Effector memory CD8-positive, alpha-beta T cell (primary cell): ENCODE measurements at regions not wholly inside any gene's neighbourhood (a gene's known extent, or its start where the extent isn't known, plus 50 kb on each side); places are given as distances from the start of the nearest gene placed in this dataset.
"Not testable (repeated sequence)": the region's sequence is repeated elsewhere in the genome, so short reads cannot be mapped to it uniquely, and the experiment has no call there.

Experiments
- ATAC-seq: fragments of 150-1000 bp; cut with Tn5 transposase; replicated peaks from 2 replicates; pipeline ENCODE4 v1.10.0; 2021; ENCODE audit warnings: mild to moderate bottlenecking, moderate library complexity
- DNase-seq, 3 experiments: peaks; one replicate each; pipeline ENCODE4 v3.0.0; 2021
- H3K27ac Mint-ChIP-seq, 2 donors: one replicate each; pipeline ENCODE4 v1.8.0; 2022; ENCODE audit warnings: mild to moderate bottlenecking in 2 of 2, mixed read lengths in 2 of 2, moderate library complexity in 2 of 2
- H3K27me3 Mint-ChIP-seq, 2 donors: one replicate each; pipeline ENCODE4 v1.8.0; 2022; ENCODE audit warnings: mixed read lengths in 2 of 2
- H3K36me3 Mint-ChIP-seq: one replicate; pipeline ENCODE4 v1.8.0; 2022; ENCODE audit warnings: mild to moderate bottlenecking, moderate library complexity, mixed read lengths; ENCODE audit not compliant: insufficient read depth
- H3K4me1 Mint-ChIP-seq, 2 donors: one replicate each; pipeline ENCODE4 v1.8.0; 2022; ENCODE audit warnings: low read depth in 2 of 2, mixed read lengths in 2 of 2
- H3K4me3 Mint-ChIP-seq, 2 donors: one replicate each; pipeline ENCODE4 v1.8.0; 2022; ENCODE audit warnings: mild to moderate bottlenecking in 2 of 2, mixed read lengths in 2 of 2, moderate library complexity in 2 of 2
- H3K9me3 Mint-ChIP-seq, 2 donors: one replicate each; pipeline ENCODE4 v1.8.0; 2022; ENCODE audit warnings: mixed read lengths in 2 of 2

- H3K9me3 Mint-ChIP-seq = peaks cover 0 to 4% of the 10 kb centered on the region in 2 donors
- no peak overlapping the region for H3K27ac Mint-ChIP-seq
- no peak overlapping the region for H3K4me3 Mint-ChIP-seq
- H3K36me3 Mint-ChIP-seq = no peaks in the 10 kb centered on the region
- no peaks in the 10 kb centered on the region for H3K4me1 Mint-ChIP-seq
- no peak for DNase-seq
- H3K27me3 Mint-ChIP-seq = no peaks in the 10 kb centered on the region
- no peak for ATAC-seq
These were observed 161.5 kb downstream of the MZT1 start for GRCh38 chr13:72565893-72566292.

- DNase-seq (no peak), ATAC-seq (no peak)
- Mint-ChIP-seq H3K36me3 (no peaks in the 10 kb centered on the region), H3K4me1 (no peaks in the 10 kb centered on the region), H3K27me3 (no peaks in the 10 kb centered on the region), H3K9me3 (no peaks in the 10 kb centered on the region), H3K27ac (no peak overlapping the region), H3K4me3 (no peak overlapping the region)
These were observed 164.7 kb downstream of the MZT1 start for GRCh38 chr13:72562686-72563085.

- H3K27ac Mint-ChIP-seq = no peak overlapping the region
- H3K4me1 Mint-ChIP-seq = no peaks in the 10 kb centered on the region
- H3K4me3 Mint-ChIP-seq = no peak overlapping the region
- H3K27me3 Mint-ChIP-seq = no peaks in the 10 kb centered on the region
- H3K36me3 Mint-ChIP-seq = no peaks in the 10 kb centered on the region
- DNase-seq = no peak
- no peak for ATAC-seq
- no peaks in the 10 kb centered on the region for H3K9me3 Mint-ChIP-seq
These were observed 165.6 kb downstream of the MZT1 start for GRCh38 chr13:72561791-72562190.

- ATAC-seq = no peak
- H3K4me1 Mint-ChIP-seq = no peaks in the 10 kb centered on the region
- no peak overlapping the region for H3K4me3 Mint-ChIP-seq
- no peaks in the 10 kb centered on the region for H3K36me3 Mint-ChIP-seq
- H3K27ac Mint-ChIP-seq = no peak overlapping the region
- H3K9me3 Mint-ChIP-seq = no peaks in the 10 kb centered on the region
- no peaks in the 10 kb centered on the region for H3K27me3 Mint-ChIP-seq
- DNase-seq = no peak
These were observed 167.7 kb downstream of the MZT1 start for GRCh38 chr13:72559716-72560115.

GRCh38 chr13:72556945-72557344, 170.5 kb downstream of the MZT1 start:
- Mint-ChIP-seq H3K36me3 (no peaks in the 10 kb centered on the region), H3K27ac (no peak overlapping the region), H3K9me3 (no peaks in the 10 kb centered on the region), H3K4me1 (no peaks in the 10 kb centered on the region), H3K4me3 (no peak overlapping the region), H3K27me3 (no peaks in the 10 kb centered on the region)
- no peak for ATAC-seq
- DNase-seq = no peak

- Mint-ChIP-seq H3K27me3 (no peaks in the 10 kb centered on the region), H3K36me3 (no peaks in the 10 kb centered on the region), H3K27ac (no peak overlapping the region), H3K4me3 (no peak overlapping the region), H3K4me1 (no peaks in the 10 kb centered on the region), H3K9me3 (no peaks in the 10 kb centered on the region)
- DNase-seq = no peak
- ATAC-seq = no peak
These were observed 171.8 kb downstream of the MZT1 start for GRCh38 chr13:72555601-72556000.

GRCh38 chr13:72552731-72553130, 174.7 kb downstream of the MZT1 start:
- Mint-ChIP-seq H3K9me3 (no peaks in the 10 kb centered on the region), H3K4me3 (no peak overlapping the region), H3K27me3 (no peaks in the 10 kb centered on the region), H3K27ac (no peak overlapping the region), H3K36me3 (no peaks in the 10 kb centered on the region), H3K4me1 (no peaks in the 10 kb centered on the region)
- ATAC-seq = no peak
- DNase-seq = no peak

GRCh38 chr13:72545895-72546294, 181.5 kb downstream of the MZT1 start:
- not testable (repeated sequence) for DNase-seq, H3K4me3 Mint-ChIP-seq, H3K4me1 Mint-ChIP-seq, H3K27ac Mint-ChIP-seq, H3K27me3 Mint-ChIP-seq, H3K36me3 Mint-ChIP-seq, H3K9me3 Mint-ChIP-seq, ATAC-seq

GRCh38 chr13:72545030-72545719, 182.3 kb downstream of the MZT1 start:
- no peaks in the 10 kb centered on the region for H3K4me1 Mint-ChIP-seq
- H3K36me3 Mint-ChIP-seq = no peaks in the 10 kb centered on the region
- no peak overlapping the region for H3K4me3 Mint-ChIP-seq
- no peak for DNase-seq
- no peaks in the 10 kb centered on the region for H3K27me3 Mint-ChIP-seq
- no peak for ATAC-seq
- H3K27ac Mint-ChIP-seq = no peak overlapping the region
- H3K9me3 Mint-ChIP-seq = peaks cover 0 to 3% of the 10 kb centered on the region in 2 donors

- Mint-ChIP-seq H3K27ac (no peak overlapping the region), H3K36me3 (no peaks in the 10 kb centered on the region), H3K4me3 (no peak overlapping the region), H3K9me3 (peaks cover 0 to 3% of the 10 kb centered on the region in 2 donors), H3K27me3 (no peaks in the 10 kb centered on the region), H3K4me1 (no peaks in the 10 kb centered on the region)
- DNase-seq = no peak
- no peak for ATAC-seq
These were observed 183.4 kb downstream of the MZT1 start for GRCh38 chr13:72544042-72544441.

- no peak overlapping the region for H3K27ac Mint-ChIP-seq
- H3K27me3 Mint-ChIP-seq = no peaks in the 10 kb centered on the region
- H3K4me1 Mint-ChIP-seq = no peaks in the 10 kb centered on the region
- no peaks in the 10 kb centered on the region for H3K36me3 Mint-ChIP-seq
- H3K4me3 Mint-ChIP-seq = no peak overlapping the region
- no peak for DNase-seq
- no peak for ATAC-seq
- peaks cover 0 to 3% of the 10 kb centered on the region in 2 donors for H3K9me3 Mint-ChIP-seq
These were observed 185.2 kb downstream of the MZT1 start for GRCh38 chr13:72542241-72542640.

- ATAC-seq = no peak
- DNase-seq = no peak
- Mint-ChIP-seq H3K27me3 (no peaks in the 10 kb centered on the region), H3K36me3 (no peaks in the 10 kb centered on the region), H3K9me3 (peaks cover 0 to 3% of the 10 kb centered on the region in 2 donors), H3K27ac (no peak overlapping the region), H3K4me1 (no peaks in the 10 kb centered on the region), H3K4me3 (no peak overlapping the region)
These were observed 185.8 kb downstream of the MZT1 start for GRCh38 chr13:72541674-72542073.

- Mint-ChIP-seq H3K27me3 (no peaks in the 10 kb centered on the region), H3K4me3 (no peak overlapping the region), H3K27ac (no peak overlapping the region), H3K36me3 (no peaks in the 10 kb centered on the region), H3K9me3 (peaks cover 0 to 3% of the 10 kb centered on the region in 2 donors), H3K4me1 (no peaks in the 10 kb centered on the region)
- ATAC-seq (no peak), DNase-seq (no peak)
These were observed 186.5 kb downstream of the MZT1 start for GRCh38 chr13:72540881-72541280.

GRCh38 chr13:72539925-72540324, 187.5 kb downstream of the MZT1 start:
- Mint-ChIP-seq H3K27me3 (no peaks in the 10 kb centered on the region), H3K4me3 (no peak overlapping the region), H3K27ac (no peak overlapping the region), H3K36me3 (no peaks in the 10 kb centered on the region), H3K9me3 (peaks cover 0 to 3% of the 10 kb centered on the region in 2 donors), H3K4me1 (no peaks in the 10 kb centered on the region)
- no peak for ATAC-seq
- DNase-seq = no peak

- Mint-ChIP-seq H3K4me1 (no peaks in the 10 kb centered on the region), H3K4me3 (no peak overlapping the region), H3K36me3 (no peaks in the 10 kb centered on the region), H3K9me3 (no peaks in the 10 kb centered on the region), H3K27me3 (no peaks in the 10 kb centered on the region), H3K27ac (no peak overlapping the region)
- DNase-seq (no peak), ATAC-seq (no peak)
These were observed 189.6 kb downstream of the MZT1 start for GRCh38 chr13:72537782-72538181.
